GM23338 (cell line): ENCODE measurements at regions not wholly inside any gene's neighbourhood (a gene's known extent, or its start where the extent isn't known, plus 50 kb on each side); places are given as distances from the start of the nearest gene placed in this dataset.

Experiments
- ATAC-seq: fragments of 200-7000 bp; cut with Tn5 transposase; 3 replicates; pipeline ENCODE4 v1.9.1; 2020
- DNase-seq: peaks from one replicate; pipeline ENCODE4 v3.0.0-alpha.2; 2015; ENCODE audit warnings: low spot score
- H2AFZ ChIP-seq: fragments of 200-600 bp; sonication (generic); 2 replicates; pipeline ENCODE4 v1.8.0; 2016; ENCODE audit warnings: antibody characterized with exemption, mild to moderate bottlenecking, moderate library complexity
- H3F3A ChIP-seq: fragments of 200-600 bp; sonication (generic); replicated peaks from 2 replicates; pipeline ENCODE4 v1.8.0; 2017; ENCODE audit warnings: antibody characterized with exemption, mixed run types, low read depth
- H3K27ac ChIP-seq: fragments of 200-600 bp; sonication (generic); 2 replicates; pipeline ENCODE4 v1.6.1; 2016; ENCODE audit warnings: low read depth
- H3K27me3 ChIP-seq: fragments of 200-600 bp; sonication (generic); 2 replicates; pipeline ENCODE4 v1.8.0; 2016; ENCODE audit warnings: mild to moderate bottlenecking, mixed run types, moderate library complexity; ENCODE audit not compliant: insufficient read depth
- H3K36me3 ChIP-seq: fragments of 200-600 bp; sonication (generic); 2 replicates; pipeline ENCODE4 v1.8.0; 2016; ENCODE audit warnings: mild to moderate bottlenecking; ENCODE audit not compliant: insufficient read depth
- H3K4me1 ChIP-seq: fragments of 200-600 bp; sonication (generic); 2 replicates; pipeline ENCODE4 v1.8.0; 2016; ENCODE audit warnings: mild to moderate bottlenecking, moderate library complexity; ENCODE audit not compliant: insufficient read depth
- H3K4me2 ChIP-seq: fragments of 200-600 bp; sonication (generic); 2 replicates; pipeline ENCODE4 v1.7.1; 2017; ENCODE audit warnings: mixed run types
- H3K4me3 ChIP-seq: fragments of 200-600 bp; sonication (generic); 2 replicates; pipeline ENCODE4 v1.6.1; 2016; ENCODE audit warnings: mixed run types
- H3K79me2 ChIP-seq: fragments of 200-600 bp; sonication (generic); replicated peaks from 2 replicates; pipeline ENCODE4 v1.8.0; 2017; ENCODE audit warnings: mild to moderate bottlenecking; ENCODE audit not compliant: insufficient read depth
- H3K9me2 ChIP-seq: fragments of 200-600 bp; sonication (generic); 2 replicates; pipeline ENCODE4 v1.8.0; 2017; ENCODE audit not compliant: insufficient read depth
- H4K20me1 ChIP-seq: fragments of 200-600 bp; sonication (generic); replicated peaks from 2 replicates; pipeline ENCODE4 v1.8.0; 2017; ENCODE audit warnings: mild to moderate bottlenecking; ENCODE audit not compliant: insufficient read depth
- H3K27ac Mint-ChIP-seq: 2 replicates; pipeline ENCODE4 v1.8.0; 2020; ENCODE audit warnings: inconsistent platforms, mild to moderate bottlenecking, moderate library complexity, mixed read lengths
- H3K27me3 Mint-ChIP-seq: 3 replicates; pipeline ENCODE4 v1.8.0; 2022; ENCODE audit warnings: low read depth, mild to moderate bottlenecking, moderate library complexity, mixed read lengths, inconsistent platforms; ENCODE audit not compliant: insufficient read depth, poor library complexity
- H3K36me3 Mint-ChIP-seq: 3 replicates; pipeline ENCODE4 v1.8.0; 2021; ENCODE audit warnings: low read depth, mild to moderate bottlenecking, inconsistent platforms, moderate library complexity, mixed read lengths
- H3K4me1 Mint-ChIP-seq: 3 replicates; pipeline ENCODE4 v1.8.0; 2020; ENCODE audit warnings: mild to moderate bottlenecking, inconsistent platforms, mixed read lengths
- H3K4me3 Mint-ChIP-seq: 3 replicates; pipeline ENCODE4 v1.8.0; 2021; ENCODE audit warnings: moderate library complexity, mild to moderate bottlenecking, inconsistent platforms, mixed read lengths
- H3K9me3 Mint-ChIP-seq: 3 replicates; pipeline ENCODE4 v1.8.0; 2020; ENCODE audit warnings: moderate library complexity, mild to moderate bottlenecking, inconsistent platforms, mixed read lengths
- CREB1 ChIP-seq: fragments of 250-450 bp; sonication (Bioruptor Pico); IDR thresholded peaks from 2 replicates; pipeline ENCODE4 v1.5.0; 2020; ENCODE audit warnings: low read depth, mild to moderate bottlenecking, moderate library complexity
- EZH2 ChIP-seq: fragments of 200-600 bp; sonication (generic); IDR thresholded peaks from one replicate; pipeline ENCODE4 v1.8.0; 2017; ENCODE audit warnings: antibody characterized with exemption, mild to moderate bottlenecking, low read depth; ENCODE audit not compliant: unreplicated experiment
- EZH2phosphoT487 ChIP-seq: fragments of 200-600 bp; sonication (generic); IDR thresholded peaks from one replicate; pipeline ENCODE4 v1.8.1; 2018; ENCODE audit warnings: antibody characterized with exemption; ENCODE audit not compliant: unreplicated experiment
- JUNB ChIP-seq: IDR thresholded peaks from one replicate; pipeline ENCODE4 v1.6.1; 2016; ENCODE audit warnings: antibody characterized with exemption; ENCODE audit not compliant: unreplicated experiment
- NANOG ChIP-seq: IDR thresholded peaks from 2 replicates; pipeline ENCODE4 v1.6.1; 2016; ENCODE audit warnings: antibody characterized with exemption, borderline replicate concordance
- POLR2AphosphoS5 ChIP-seq: IDR thresholded peaks from 2 replicates; pipeline ENCODE4 v1.6.1; 2016; ENCODE audit warnings: antibody characterized with exemption, low read depth
- STAT1 ChIP-seq: IDR thresholded peaks from one replicate; pipeline ENCODE4 v1.6.1; 2016; ENCODE audit warnings: antibody characterized with exemption; ENCODE audit not compliant: unreplicated experiment
- ZNF114 ChIP-seq: fragments of 250-450 bp; sonication (Bioruptor Pico); IDR thresholded peaks from 2 replicates; pipeline ENCODE4 v1.5.0; 2020; ENCODE audit warnings: mild to moderate bottlenecking, moderate library complexity
- ZNF331 ChIP-seq: fragments of 250-450 bp; sonication (Bioruptor Pico); IDR thresholded peaks from 2 replicates; pipeline ENCODE4 v1.5.0; 2020; ENCODE audit warnings: low read depth, mild to moderate bottlenecking, moderate library complexity
- TF ChIP-seq, protein P1 (sequence below): IDR thresholded peaks from one replicate; pipeline ENCODE4 v1.6.1; 2018; ENCODE audit warnings: antibody characterized with exemption; ENCODE audit not compliant: unreplicated experiment
- TF ChIP-seq, protein P2 (sequence below): fragments of 250-450 bp; sonication (Bioruptor Pico); IDR thresholded peaks from 2 replicates; pipeline ENCODE4 v1.5.0; 2020; ENCODE audit warnings: mild to moderate bottlenecking, moderate library complexity
- TF ChIP-seq, protein P3 (sequence below), 2 experiments: fragments of 200-600 bp in 1 of 2; sonication (generic) in 1 of 2; conservative IDR thresholded peaks; 2 replicates each; pipeline versions ENCODE4 v1.5.1 to v1.6.1; 2016 to 2017; ENCODE audit warnings: antibody characterized with exemption in 2 of 2, low read depth in 2 of 2, mild to moderate bottlenecking in 2 of 2, moderate library complexity in 1 of 2
- TF ChIP-seq, protein P4 (sequence below): IDR thresholded peaks from 2 replicates; pipeline ENCODE4 v1.6.1; 2016; ENCODE audit warnings: antibody characterized with exemption

DNA sequence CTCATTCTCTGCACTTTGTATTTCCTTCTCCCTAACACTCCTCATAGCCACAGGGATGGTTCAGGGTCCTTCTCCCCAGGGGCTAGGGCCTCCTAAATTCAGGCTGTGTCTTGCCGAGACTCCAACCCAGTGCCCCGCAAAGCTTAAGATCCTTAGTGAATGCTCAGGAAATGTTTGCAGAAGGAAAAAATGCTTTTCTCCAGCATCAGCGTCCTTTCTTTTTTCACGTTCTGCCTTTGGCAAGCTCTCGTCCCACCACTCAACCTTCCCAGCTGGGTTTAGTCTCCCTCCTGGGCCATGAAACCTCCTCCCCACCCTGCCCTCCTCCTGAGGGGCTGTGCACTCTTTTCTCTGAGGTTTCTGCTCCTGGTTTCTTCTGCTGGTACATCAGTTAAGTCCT lies 503.8 kb upstream of the B3GAT1 start:
- no peak for DNase-seq
- no peaks in the 10 kb centered on the region for H3K27me3 Mint-ChIP-seq
- no peaks in the 10 kb centered on the region for H3K9me2 ChIP-seq

More for the DNA sequence above, 503.8 kb upstream of the B3GAT1 start:
- H4K20me1 ChIP-seq: no peaks in the 10 kb centered on the region
- H2AFZ ChIP-seq: peak overlapping the region; percentile 74; the same call in 1 of the 2 replicates
- no peaks in the 10 kb centered on the region for H3K27me3 ChIP-seq
- Mint-ChIP-seq H3K4me3 (no peak overlapping the region), H3K36me3 (no peaks in the 10 kb centered on the region), H3K4me1 (no peaks in the 10 kb centered on the region; the same call in 2 of the 3 replicates), H3K9me3 (no peaks in the 10 kb centered on the region), H3K27ac (no peak overlapping the region)
- H3K4me1 ChIP-seq: no peaks in the 10 kb centered on the region
- no peaks in the 10 kb centered on the region for H3K79me2 ChIP-seq
- H3F3A ChIP-seq: no peaks in the 10 kb centered on the region
- no peaks in the 10 kb centered on the region for H3K36me3 ChIP-seq
- H3K4me3 ChIP-seq: no peak overlapping the region
- no peak overlapping the region for H3K27ac ChIP-seq
- no peak for ATAC-seq
- TF ChIP-seq, protein P1, sequence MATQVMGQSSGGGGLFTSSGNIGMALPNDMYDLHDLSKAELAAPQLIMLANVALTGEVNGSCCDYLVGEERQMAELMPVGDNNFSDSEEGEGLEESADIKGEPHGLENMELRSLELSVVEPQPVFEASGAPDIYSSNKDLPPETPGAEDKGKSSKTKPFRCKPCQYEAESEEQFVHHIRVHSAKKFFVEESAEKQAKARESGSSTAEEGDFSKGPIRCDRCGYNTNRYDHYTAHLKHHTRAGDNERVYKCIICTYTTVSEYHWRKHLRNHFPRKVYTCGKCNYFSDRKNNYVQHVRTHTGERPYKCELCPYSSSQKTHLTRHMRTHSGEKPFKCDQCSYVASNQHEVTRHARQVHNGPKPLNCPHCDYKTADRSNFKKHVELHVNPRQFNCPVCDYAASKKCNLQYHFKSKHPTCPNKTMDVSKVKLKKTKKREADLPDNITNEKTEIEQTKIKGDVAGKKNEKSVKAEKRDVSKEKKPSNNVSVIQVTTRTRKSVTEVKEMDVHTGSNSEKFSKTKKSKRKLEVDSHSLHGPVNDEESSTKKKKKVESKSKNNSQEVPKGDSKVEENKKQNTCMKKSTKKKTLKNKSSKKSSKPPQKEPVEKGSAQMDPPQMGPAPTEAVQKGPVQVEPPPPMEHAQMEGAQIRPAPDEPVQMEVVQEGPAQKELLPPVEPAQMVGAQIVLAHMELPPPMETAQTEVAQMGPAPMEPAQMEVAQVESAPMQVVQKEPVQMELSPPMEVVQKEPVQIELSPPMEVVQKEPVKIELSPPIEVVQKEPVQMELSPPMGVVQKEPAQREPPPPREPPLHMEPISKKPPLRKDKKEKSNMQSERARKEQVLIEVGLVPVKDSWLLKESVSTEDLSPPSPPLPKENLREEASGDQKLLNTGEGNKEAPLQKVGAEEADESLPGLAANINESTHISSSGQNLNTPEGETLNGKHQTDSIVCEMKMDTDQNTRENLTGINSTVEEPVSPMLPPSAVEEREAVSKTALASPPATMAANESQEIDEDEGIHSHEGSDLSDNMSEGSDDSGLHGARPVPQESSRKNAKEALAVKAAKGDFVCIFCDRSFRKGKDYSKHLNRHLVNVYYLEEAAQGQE: no peak
- TF ChIP-seq STAT1: no peak
- no peak for TF ChIP-seq EZH2
- TF ChIP-seq, protein P2, sequence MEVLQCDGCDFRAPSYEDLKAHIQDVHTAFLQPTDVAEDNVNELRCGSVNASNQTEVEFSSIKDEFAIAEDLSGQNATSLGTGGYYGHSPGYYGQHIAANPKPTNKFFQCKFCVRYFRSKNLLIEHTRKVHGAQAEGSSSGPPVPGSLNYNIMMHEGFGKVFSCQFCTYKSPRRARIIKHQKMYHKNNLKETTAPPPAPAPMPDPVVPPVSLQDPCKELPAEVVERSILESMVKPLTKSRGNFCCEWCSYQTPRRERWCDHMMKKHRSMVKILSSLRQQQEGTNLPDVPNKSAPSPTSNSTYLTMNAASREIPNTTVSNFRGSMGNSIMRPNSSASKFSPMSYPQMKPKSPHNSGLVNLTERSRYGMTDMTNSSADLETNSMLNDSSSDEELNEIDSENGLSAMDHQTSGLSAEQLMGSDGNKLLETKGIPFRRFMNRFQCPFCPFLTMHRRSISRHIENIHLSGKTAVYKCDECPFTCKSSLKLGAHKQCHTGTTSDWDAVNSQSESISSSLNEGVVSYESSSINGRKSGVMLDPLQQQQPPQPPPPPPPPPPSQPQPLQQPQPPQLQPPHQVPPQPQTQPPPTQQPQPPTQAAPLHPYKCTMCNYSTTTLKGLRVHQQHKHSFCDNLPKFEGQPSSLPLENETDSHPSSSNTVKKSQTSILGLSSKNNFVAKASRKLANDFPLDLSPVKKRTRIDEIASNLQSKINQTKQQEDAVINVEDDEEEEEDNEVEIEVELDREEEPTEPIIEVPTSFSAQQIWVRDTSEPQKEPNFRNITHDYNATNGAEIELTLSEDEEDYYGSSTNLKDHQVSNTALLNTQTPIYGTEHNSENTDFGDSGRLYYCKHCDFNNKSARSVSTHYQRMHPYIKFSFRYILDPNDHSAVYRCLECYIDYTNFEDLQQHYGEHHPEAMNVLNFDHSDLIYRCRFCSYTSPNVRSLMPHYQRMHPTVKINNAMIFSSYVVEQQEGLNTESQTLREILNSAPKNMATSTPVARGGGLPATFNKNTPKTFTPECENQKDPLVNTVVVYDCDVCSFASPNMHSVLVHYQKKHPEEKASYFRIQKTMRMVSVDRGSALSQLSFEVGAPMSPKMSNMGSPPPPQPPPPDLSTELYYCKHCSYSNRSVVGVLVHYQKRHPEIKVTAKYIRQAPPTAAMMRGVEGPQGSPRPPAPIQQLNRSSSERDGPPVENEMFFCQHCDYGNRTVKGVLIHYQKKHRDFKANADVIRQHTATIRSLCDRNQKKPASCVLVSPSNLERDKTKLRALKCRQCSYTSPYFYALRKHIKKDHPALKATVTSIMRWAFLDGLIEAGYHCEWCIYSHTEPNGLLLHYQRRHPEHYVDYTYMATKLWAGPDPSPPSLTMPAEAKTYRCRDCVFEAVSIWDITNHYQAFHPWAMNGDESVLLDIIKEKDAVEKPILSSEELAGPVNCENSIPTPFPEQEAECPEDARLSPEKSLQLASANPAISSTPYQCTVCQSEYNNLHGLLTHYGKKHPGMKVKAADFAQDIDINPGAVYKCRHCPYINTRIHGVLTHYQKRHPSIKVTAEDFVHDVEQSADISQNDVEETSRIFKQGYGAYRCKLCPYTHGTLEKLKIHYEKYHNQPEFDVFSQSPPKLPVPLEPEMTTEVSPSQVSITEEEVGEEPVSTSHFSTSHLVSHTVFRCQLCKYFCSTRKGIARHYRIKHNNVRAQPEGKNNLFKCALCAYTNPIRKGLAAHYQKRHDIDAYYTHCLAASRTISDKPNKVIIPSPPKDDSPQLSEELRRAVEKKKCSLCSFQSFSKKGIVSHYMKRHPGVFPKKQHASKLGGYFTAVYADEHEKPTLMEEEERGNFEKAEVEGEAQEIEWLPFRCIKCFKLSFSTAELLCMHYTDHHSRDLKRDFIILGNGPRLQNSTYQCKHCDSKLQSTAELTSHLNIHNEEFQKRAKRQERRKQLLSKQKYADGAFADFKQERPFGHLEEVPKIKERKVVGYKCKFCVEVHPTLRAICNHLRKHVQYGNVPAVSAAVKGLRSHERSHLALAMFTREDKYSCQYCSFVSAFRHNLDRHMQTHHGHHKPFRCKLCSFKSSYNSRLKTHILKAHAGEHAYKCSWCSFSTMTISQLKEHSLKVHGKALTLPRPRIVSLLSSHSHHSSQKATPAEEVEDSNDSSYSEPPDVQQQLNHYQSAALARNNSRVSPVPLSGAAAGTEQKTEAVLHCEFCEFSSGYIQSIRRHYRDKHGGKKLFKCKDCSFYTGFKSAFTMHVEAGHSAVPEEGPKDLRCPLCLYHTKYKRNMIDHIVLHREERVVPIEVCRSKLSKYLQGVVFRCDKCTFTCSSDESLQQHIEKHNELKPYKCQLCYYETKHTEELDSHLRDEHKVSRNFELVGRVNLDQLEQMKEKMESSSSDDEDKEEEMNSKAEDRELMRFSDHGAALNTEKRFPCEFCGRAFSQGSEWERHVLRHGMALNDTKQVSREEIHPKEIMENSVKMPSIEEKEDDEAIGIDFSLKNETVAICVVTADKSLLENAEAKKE (CRISPR knock-in tag): no peak
- TF ChIP-seq, protein P3, sequence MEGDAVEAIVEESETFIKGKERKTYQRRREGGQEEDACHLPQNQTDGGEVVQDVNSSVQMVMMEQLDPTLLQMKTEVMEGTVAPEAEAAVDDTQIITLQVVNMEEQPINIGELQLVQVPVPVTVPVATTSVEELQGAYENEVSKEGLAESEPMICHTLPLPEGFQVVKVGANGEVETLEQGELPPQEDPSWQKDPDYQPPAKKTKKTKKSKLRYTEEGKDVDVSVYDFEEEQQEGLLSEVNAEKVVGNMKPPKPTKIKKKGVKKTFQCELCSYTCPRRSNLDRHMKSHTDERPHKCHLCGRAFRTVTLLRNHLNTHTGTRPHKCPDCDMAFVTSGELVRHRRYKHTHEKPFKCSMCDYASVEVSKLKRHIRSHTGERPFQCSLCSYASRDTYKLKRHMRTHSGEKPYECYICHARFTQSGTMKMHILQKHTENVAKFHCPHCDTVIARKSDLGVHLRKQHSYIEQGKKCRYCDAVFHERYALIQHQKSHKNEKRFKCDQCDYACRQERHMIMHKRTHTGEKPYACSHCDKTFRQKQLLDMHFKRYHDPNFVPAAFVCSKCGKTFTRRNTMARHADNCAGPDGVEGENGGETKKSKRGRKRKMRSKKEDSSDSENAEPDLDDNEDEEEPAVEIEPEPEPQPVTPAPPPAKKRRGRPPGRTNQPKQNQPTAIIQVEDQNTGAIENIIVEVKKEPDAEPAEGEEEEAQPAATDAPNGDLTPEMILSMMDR (conservative IDR thresholded peaks at IDR 0.05; ENCODE audit: low read depth in 2 of 2): no peak
- TF ChIP-seq ZNF114 (CRISPR knock-in tag): no peak
- TF ChIP-seq, protein P4, sequence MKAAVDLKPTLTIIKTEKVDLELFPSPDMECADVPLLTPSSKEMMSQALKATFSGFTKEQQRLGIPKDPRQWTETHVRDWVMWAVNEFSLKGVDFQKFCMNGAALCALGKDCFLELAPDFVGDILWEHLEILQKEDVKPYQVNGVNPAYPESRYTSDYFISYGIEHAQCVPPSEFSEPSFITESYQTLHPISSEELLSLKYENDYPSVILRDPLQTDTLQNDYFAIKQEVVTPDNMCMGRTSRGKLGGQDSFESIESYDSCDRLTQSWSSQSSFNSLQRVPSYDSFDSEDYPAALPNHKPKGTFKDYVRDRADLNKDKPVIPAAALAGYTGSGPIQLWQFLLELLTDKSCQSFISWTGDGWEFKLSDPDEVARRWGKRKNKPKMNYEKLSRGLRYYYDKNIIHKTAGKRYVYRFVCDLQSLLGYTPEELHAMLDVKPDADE: no peak
- no peak for TF ChIP-seq EZH2phosphoT487
- TF ChIP-seq CREB1 (CRISPR knock-in tag): no peak
- TF ChIP-seq JUNB: no peak
- TF ChIP-seq ZNF331: no peak
- TF ChIP-seq NANOG: no peak
- no peak for TF ChIP-seq POLR2AphosphoS5
- H3K4me2 ChIP-seq: no peak overlapping the region
